Renal cortical epithelial cell (primary cell): ENCODE measurements at regions not wholly inside any gene's neighbourhood (a gene's known extent, or its start where the extent isn't known, plus 50 kb on each side); places are given as distances from the start of the nearest gene placed in this dataset.

Source experiments
- DNase-seq: peaks from one replicate; pipeline ENCODE4 v3.0.0-alpha.2; 2011; ENCODE audit warnings: low read depth

GRCh38 chr4:24287096-24287495 lies 297.3 kb downstream of the DHX15 start:
- peak; percentile 69 for DNase-seq

DNA sequence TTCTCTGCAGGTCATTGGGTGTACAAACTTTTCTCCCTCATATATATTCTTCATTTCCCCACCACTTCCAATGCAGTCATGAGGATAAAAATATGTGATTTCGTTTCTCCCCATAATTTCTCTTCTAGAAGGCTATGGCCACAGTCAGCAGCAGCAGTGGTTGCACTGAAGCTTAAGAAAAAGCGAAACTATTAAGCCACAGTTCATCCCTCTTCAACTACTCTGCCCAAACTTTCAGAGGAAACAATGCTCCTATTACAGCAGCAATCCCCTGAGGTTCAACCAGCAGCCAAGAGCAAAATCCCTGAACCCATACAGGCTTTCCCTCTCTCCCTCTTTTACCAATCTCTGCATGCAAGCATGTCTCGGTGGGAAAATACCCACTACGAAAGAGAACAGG lies 298.6 kb downstream of the DHX15 start:
- DNase-seq: no peak

GRCh38 chr4:24282446-24282845 lies 301.9 kb downstream of the DHX15 start:
- no peak for DNase-seq

DNA sequence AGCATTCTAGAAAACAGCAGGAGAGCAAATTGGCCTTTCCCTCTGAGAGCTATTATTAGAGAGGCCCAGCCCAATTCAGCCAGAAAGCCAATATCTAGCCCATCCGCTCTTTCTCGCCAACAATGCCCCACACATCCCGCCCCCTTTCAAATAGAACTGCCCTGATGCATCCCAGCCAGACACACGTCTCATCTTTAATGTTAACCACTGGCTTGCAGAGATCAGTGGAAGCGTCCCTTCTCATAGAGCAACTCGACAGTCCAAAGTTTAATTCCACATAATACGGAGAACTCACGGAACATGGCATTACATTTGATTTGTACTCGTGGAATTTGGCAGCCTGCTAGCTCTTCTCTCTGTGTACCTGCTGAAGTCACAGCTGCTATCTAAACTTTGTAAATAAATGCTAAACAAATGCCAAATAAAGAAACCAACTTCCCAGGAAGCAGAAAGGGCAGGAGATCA lies 304.4 kb downstream of the DHX15 start:
- no peak for DNase-seq

GRCh38 chr4:24279469-24279868 lies 304.9 kb downstream of the DHX15 start:
- DNase-seq: no peak

- peak; percentile 60 for DNase-seq
Measured at GRCh38 chr4:24278693-24279092, 305.7 kb downstream of the DHX15 start.

DNA sequence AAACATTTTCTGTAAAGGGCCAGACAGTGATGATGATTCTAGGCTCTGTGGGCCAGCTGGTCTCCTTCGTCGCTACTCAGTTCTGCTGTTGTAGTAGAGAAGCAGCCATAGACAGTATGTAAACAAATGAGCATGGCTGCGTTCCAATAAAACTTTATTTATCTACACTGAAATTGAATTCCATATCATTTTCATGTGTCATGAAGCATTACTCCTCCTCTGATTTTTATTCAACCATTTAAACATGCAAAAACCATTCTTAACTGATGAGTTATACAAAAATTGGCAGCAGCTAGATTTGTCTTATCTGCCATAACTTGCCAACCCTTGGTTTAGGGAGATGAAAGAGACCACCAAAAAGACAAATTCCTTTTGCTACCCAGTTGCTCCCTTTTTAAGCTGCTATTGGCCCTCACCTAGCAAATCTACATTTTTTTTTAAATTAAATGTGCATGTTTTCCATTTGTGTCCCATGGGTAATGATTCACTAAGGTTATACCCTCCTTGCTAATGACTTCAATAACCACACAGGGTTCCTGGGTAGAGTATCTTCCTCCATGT lies 309.9 kb downstream of the DHX15 start:
- peak; percentile 53 for DNase-seq

DNA sequence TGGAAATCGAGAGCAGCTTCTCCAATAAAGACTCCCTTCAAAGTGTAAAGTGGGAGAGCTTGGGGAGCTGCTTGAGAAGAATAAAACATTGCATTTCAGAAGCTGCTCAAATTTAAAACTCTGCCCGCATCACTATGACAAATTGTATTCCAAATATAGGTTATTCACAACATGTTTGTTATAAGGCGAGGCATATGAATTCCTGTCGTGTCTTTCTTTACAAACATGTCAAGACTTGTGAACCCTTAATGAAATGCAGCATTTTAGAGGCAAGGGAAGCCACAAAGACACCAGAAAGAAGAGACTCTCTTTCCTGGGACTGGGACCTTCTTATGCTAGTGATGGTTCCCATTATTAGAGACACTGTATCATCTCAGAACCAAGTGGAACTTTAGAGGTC lies 311.2 kb downstream of the DHX15 start:
- no peak for DNase-seq

DNA sequence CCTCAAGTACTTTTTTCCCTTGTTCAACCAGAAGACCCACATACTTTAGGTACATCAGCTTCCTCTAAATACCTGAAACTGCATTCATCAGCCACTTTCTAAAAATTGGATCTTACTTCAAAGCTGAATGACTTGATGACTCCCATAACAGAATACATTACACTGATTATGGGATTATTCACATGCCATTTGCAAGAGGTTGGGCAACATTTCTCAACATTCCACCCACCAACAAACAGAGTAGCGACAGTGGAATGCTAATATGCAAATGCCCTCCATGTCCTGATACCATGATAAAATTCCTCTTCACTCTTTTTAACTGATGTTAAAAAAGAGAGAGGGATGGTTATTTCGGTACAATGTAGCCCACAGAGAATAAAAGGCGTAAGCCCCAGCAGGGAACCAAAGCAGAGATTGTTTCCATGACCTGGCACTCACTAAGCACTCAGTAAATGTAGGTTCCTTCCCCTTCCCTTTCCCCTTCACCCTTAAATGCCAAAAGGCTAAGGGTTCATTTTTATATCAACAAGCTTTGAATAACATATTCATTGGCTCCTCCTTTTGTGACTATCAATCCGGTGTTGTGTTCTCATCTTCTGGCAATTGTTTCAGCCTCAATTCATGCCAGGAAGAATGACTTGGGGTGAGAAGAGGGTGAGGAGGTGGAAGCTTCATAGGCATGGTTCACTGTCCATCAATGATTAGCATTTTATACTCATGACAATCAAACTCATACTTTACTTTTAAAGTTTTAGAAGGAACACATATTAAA lies 317.2 kb downstream of the DHX15 start:
- DNase-seq: peak; percentile 93

DNA sequence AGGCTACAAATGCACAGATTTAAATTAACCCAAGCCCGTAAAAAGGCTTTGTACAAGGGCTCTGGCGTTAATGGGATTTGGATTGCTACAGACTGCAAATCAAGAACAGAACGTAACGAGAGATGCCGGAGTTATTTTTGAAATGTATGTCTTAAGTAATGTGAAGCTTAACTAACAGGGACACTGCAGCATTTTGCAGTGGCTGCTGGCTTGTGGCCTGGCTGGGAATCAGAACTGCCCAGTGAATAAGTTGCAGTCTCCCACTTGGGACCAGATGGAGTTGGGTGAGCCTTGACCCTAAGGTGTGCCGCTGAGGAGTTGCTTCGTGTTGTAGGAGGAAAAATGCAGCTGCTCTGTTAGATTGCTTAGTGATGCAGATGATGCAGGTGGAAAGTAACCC lies 318.4 kb downstream of the DHX15 start:
- no peak for DNase-seq

DNA sequence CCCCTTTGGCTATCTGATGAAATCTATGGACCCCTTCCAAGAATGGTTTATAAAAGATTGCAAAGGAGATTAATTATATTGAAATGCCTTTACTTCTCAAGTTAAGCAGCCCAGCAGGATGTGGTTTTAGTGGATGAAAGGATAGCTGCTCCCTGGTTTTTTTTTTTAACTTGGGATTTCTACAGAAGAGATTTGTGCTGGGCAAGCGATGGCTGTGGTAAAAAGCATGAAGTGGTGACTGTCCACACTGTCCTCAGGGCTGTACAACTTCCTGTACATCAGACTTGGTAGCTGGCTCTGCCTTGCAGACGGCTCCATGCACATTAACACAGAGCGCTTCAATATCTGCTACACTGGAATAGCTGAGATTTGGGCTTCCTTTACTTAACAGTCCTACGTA lies 321.7 kb downstream of the DHX15 start:
- no peak for DNase-seq

GRCh38 chr4:24262084-24262483 lies 322.3 kb downstream of the DHX15 start:
- no peak for DNase-seq

- DNase-seq: no peak
Measured at GRCh38 chr4:24260923-24261564, 323.3 kb downstream of the DHX15 start.

DNA sequence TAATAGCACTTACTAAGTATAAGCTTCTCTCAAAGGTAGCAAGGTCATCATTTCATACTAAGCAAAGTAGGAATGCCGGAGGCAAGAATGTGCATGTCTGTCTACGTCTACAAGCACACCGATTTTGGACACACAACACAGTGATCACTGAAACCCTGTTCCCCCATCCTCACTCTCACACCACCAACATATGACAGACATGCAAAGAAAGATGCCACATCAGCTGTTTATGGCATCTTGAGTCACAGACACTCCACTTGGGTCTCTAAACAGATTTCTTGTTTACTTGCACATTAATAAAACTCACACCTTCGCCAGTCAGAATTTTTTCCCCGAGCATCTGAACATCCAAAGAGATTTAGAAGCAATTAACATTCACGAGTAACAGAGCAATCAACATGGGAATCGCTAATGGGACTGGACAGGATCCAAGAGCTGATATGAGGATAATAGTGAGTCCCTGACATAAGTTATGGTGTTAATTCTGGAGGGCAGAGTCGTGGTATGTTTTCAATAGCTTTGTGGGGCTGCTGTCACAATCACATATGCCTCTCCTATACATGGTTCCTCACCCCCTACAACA lies 324.1 kb downstream of the DHX15 start:
- no peak for DNase-seq

GRCh38 chr4:24256547-24256946 lies 327.8 kb downstream of the DHX15 start:
- no peak for DNase-seq

GRCh38 chr4:24256066-24256465 lies 328.3 kb downstream of the DHX15 start:
- DNase-seq: no peak

DNA sequence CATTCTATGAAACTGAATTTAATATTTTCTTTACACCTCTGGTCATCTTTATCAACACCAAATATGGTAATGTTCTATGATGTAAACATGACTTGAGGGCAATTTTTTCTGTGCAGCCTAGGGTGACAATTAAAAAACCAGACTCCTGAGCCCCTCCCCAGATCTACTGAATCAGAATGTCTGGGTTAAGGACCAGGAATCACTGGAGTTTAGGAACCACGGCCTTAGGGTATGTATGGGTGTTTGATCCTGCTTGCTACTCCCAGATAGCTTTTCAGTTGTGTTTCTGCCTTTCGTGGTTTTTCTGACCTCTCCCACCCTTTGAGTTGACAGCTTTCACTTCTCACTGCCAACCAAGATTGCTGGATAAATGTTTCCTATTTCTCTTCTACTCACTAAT lies 332.2 kb downstream of the DHX15 start:
- peak; percentile 25 for DNase-seq

DNA sequence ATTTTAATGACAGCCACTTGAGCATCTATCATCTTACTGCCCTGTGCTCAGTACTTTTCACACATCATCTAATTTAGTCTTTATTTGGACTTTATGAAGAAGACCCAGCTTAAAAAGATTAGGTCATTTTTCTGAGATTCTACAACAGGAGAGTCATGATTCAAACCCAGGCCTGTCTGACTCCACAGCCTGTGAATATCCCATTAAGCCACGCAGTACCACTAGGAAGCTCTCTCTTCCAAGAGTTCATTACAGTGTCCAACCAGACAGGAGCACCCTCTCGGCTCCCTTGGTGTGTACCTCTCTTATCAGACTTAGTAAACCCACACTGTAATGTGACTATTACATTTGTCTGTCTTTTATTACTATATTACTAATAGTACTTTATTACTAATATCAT lies 332.8 kb downstream of the DHX15 start:
- DNase-seq: no peak

DNA sequence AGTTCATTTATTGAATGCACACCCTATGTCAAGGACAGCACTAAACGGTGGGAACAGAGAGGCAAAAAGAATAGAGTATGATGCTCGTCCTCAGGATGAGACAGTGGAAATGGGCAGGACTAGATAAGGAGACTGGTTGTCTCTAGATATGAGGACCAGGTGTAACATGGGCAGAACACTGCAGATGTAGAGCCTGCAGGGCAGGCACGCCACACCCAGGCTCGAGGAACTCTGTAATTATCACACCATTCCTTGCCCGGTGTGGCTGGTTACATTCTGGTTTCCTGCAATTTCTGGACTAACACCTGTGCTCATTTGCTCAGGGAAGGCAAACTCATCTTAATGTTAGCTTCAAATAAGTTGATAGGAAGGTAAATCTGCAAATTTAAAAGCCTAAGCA lies 334.4 kb downstream of the DHX15 start:
- DNase-seq: no peak

DNA sequence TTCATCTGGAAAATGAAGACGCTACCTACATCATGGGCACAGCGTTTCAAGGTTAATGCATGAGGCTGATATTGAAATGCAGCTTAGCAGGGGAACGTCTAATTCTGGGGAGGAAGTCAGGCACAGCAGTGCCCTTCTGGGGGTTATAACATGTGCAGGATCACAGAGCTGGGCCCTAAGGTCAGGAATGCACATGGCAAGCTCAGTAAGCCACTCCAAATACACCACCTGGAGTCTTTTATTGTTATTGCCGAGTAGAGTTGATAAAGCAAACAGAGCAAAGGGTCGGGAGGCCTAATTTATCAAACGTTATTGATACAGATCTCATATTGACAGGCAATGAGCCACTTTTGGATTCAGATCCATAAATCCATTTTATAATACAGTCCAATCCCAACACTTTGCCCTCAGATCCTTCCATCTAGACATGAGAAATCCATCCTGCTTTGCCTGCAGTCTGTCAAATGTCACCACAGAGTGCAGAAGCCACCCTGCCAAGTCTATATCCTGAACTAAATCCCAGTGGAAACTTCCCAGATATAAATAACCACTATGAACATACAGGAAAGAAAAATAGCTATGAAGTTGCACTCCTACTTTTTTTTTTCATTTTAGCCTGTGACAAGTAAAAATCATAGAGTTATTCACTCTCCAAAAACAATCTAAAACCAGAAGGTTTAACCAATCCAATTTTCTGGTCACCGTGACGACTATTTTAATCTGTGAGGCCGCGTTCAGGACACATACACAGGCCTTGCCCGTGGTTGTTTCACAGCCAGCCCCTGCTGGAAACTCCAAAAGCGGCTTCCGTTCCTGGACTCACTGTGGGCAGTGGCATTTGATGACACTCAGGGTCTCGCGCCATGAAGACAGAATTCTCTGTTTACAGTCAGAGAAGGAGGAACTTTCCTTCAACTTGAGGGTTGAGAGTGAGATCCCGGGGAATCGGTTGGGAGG lies 335.4 kb downstream of the DHX15 start:
- DNase-seq: no peak

GRCh38 chr4:24245491-24245820 lies 338.9 kb downstream of the DHX15 start:
- DNase-seq: no peak
